ENCODE measurements at regions not wholly inside any gene's neighbourhood (a gene's known extent, or its start where the extent isn't known, plus 50 kb on each side); places are given as distances from the start of the nearest gene placed in this dataset.

DNA sequence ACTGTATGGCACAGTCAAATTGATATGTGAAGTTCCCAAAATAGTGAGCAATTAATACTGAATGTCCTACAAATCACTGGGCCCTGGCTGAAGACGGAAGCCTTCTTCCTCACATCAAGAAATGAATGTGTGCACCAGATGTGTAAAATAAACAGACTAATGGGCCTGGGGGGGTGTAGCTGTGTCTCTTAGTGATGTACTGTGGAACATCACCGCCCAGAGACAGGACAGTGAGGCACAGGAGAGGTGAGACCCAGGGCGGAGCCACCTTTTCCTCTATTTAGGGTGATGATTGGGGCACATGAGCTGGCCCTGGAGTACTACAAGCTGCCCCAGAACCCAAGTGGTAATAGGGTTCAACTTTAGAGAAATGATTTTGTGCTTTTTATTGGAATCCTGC lies 368.5 kb upstream of the ARID1B start:
- Mint-ChIP-seq H3K27me3 (ENCODE audit: unreplicated experiment) (no peaks in the 10 kb centered on the region), H3K36me3 (ENCODE audit: insufficient read depth, unreplicated experiment) (no peaks in the 10 kb centered on the region), H3K4me1 (ENCODE audit: low read depth, unreplicated experiment) (no peaks in the 10 kb centered on the region), H3K9me3 (ENCODE audit: low read depth, unreplicated experiment) (no peaks in the 10 kb centered on the region), H3K27ac (ENCODE audit: unreplicated experiment) (no peak overlapping the region), H3K4me3 (ENCODE audit: low read depth, unreplicated experiment) (no peak overlapping the region)
- BruUV-seq (replicated peaks): no TSS peak
- CTCF ChIA-PET: no interaction called here
- TF ChIP-seq, protein P1, sequence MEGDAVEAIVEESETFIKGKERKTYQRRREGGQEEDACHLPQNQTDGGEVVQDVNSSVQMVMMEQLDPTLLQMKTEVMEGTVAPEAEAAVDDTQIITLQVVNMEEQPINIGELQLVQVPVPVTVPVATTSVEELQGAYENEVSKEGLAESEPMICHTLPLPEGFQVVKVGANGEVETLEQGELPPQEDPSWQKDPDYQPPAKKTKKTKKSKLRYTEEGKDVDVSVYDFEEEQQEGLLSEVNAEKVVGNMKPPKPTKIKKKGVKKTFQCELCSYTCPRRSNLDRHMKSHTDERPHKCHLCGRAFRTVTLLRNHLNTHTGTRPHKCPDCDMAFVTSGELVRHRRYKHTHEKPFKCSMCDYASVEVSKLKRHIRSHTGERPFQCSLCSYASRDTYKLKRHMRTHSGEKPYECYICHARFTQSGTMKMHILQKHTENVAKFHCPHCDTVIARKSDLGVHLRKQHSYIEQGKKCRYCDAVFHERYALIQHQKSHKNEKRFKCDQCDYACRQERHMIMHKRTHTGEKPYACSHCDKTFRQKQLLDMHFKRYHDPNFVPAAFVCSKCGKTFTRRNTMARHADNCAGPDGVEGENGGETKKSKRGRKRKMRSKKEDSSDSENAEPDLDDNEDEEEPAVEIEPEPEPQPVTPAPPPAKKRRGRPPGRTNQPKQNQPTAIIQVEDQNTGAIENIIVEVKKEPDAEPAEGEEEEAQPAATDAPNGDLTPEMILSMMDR (IDR thresholded peaks at IDR 0.05; ENCODE audit: unreplicated experiment): no peak
- intact Hi-C loops (cut with micrococcal nuclease; ENCODE audit: unreplicated experiment): no loop called here
- DNase-seq: no peak

DNA sequence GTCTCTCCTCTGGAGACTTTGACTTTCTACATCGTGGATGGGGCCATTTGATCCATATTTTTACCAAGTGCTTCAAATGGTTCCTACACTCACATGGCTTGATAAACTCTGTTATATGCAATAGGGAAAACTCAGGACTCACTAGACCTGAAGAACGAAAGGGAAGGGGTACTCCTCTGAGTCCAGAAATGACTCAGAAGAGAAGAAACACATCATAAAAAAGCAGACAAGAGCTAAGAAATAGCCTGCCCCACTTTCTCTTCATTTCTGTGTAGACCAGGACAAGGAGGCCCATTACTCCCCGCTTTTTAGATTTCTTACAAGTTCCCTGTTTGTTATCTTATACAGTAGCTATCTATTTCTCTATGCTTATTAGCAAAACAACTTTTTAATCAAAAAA lies 369.8 kb upstream of the ARID1B start:
- no TSS peak for BruUV-seq (replicated peaks)
- CTCF ChIA-PET: no interaction called here
- no peaks in the 10 kb centered on the region for H3K36me3 Mint-ChIP-seq (ENCODE audit: insufficient read depth, unreplicated experiment)
- no peak for DNase-seq
- no peak overlapping the region for H3K4me3 Mint-ChIP-seq (ENCODE audit: low read depth, unreplicated experiment)
- no peaks in the 10 kb centered on the region for H3K27me3 Mint-ChIP-seq (ENCODE audit: unreplicated experiment)
- intact Hi-C loops (cut with micrococcal nuclease; ENCODE audit: unreplicated experiment): no loop called here
- TF ChIP-seq, protein P1 (IDR thresholded peaks at IDR 0.05; ENCODE audit: unreplicated experiment): no peak
- H3K4me1 Mint-ChIP-seq (ENCODE audit: low read depth, unreplicated experiment): no peaks in the 10 kb centered on the region
- H3K27ac Mint-ChIP-seq (ENCODE audit: unreplicated experiment): no peak overlapping the region
- H3K9me3 Mint-ChIP-seq (ENCODE audit: low read depth, unreplicated experiment): no peaks in the 10 kb centered on the region

DNA sequence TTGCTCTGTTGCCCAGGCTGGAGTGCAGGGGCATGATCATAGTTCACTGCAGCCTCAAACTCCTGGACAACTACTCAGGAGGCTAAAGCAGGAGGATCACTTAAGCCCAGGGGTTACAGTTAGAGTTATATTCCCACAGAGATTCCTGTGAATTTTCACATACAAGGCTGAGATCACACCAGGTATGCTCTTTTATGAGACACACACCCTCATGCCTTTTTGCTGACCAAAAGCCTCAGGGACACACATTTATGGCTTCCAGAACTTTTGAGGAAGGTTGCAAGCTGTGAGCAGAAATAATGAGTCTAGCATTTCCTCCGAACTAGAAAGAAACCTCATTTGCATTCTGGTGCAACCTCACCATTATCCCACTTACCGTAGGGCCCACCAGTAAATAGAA lies 370.5 kb upstream of the ARID1B start:
- no TSS peak for BruUV-seq (replicated peaks)
- no peaks in the 10 kb centered on the region for H3K36me3 Mint-ChIP-seq (ENCODE audit: insufficient read depth, unreplicated experiment)
- no peaks in the 10 kb centered on the region for H3K27me3 Mint-ChIP-seq (ENCODE audit: unreplicated experiment)

GRCh38 chr6:156406099-156406498 lies 371.1 kb upstream of the ARID1B start:
- Mint-ChIP-seq H3K27ac (ENCODE audit: unreplicated experiment) (no peak overlapping the region), H3K27me3 (ENCODE audit: unreplicated experiment) (no peaks in the 10 kb centered on the region), H3K4me1 (ENCODE audit: low read depth, unreplicated experiment) (no peaks in the 10 kb centered on the region), H3K4me3 (ENCODE audit: low read depth, unreplicated experiment) (no peak overlapping the region), H3K9me3 (ENCODE audit: low read depth, unreplicated experiment) (no peaks in the 10 kb centered on the region), H3K36me3 (ENCODE audit: insufficient read depth, unreplicated experiment) (no peaks in the 10 kb centered on the region)
- BruUV-seq (replicated peaks): no TSS peak
- DNase-seq: no peak
- intact Hi-C loops (cut with micrococcal nuclease; ENCODE audit: unreplicated experiment): no loop called here
- CTCF ChIA-PET: no interaction called here
- TF ChIP-seq, protein P1 (IDR thresholded peaks at IDR 0.05; ENCODE audit: unreplicated experiment): no peak

More for the DNA sequence above, 370.5 kb upstream of the ARID1B start:
- intact Hi-C loops (cut with micrococcal nuclease; ENCODE audit: unreplicated experiment): no loop called here
- CTCF ChIA-PET: no interaction called here
- H3K27ac Mint-ChIP-seq (ENCODE audit: unreplicated experiment): no peak overlapping the region
- DNase-seq: no peak
- H3K9me3 Mint-ChIP-seq (ENCODE audit: low read depth, unreplicated experiment): no peaks in the 10 kb centered on the region
- H3K4me1 Mint-ChIP-seq (ENCODE audit: low read depth, unreplicated experiment): no peaks in the 10 kb centered on the region
- TF ChIP-seq, protein P1 (IDR thresholded peaks at IDR 0.05; ENCODE audit: unreplicated experiment): no peak
- no peak overlapping the region for H3K4me3 Mint-ChIP-seq (ENCODE audit: low read depth, unreplicated experiment)

GRCh38 chr6:156402628-156403027 lies 374.6 kb upstream of the ARID1B start:
- BruUV-seq (replicated peaks): no TSS peak
- Mint-ChIP-seq H3K27ac (ENCODE audit: unreplicated experiment) (no peak overlapping the region), H3K27me3 (ENCODE audit: unreplicated experiment) (no peaks in the 10 kb centered on the region), H3K4me3 (ENCODE audit: low read depth, unreplicated experiment) (no peak overlapping the region), H3K36me3 (ENCODE audit: insufficient read depth, unreplicated experiment) (no peaks in the 10 kb centered on the region), H3K4me1 (ENCODE audit: low read depth, unreplicated experiment) (no peaks in the 10 kb centered on the region), H3K9me3 (ENCODE audit: low read depth, unreplicated experiment) (no peaks in the 10 kb centered on the region)
- no peak for DNase-seq
- TF ChIP-seq, protein P1 (IDR thresholded peaks at IDR 0.05; ENCODE audit: unreplicated experiment): no peak
- CTCF ChIA-PET: no interaction called here
- intact Hi-C loops (cut with micrococcal nuclease; ENCODE audit: unreplicated experiment): no loop called here
